ENCODE measurements at regions not wholly inside any gene's neighbourhood (a gene's known extent, or its start where the extent isn't known, plus 50 kb on each side); places are given as distances from the start of the nearest gene placed in this dataset.

DNA sequence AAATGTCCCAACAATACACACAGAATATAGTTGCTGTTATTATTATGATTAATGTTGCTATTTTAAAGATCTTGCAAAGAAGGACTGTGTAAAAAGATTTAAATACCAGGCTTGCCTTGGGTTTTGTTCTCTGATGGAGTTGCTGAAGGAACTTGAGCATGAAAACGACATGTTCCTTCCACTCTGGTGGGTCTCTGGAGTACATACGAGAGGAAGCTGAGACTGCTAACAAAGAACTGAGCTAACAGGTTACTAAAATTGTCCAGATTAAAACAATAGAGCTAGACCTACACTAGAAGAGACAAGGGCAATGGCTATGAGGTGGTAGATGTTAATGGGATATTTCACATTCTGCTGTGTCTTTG lies 612.2 kb downstream of the TSN start:
- H3K27ac ChIP-seq: no peak overlapping the region
- POLR2A ChIA-PET (ENCODE audit: low non-redundant PET): no interaction called here
- no peak for DNase-seq (ENCODE audit: low spot score)
- CTCF ChIA-PET: interaction anchor here (0.7 kb wide), 1 partner anchor 97 kb away, joined by 3 read pairs; no protein-coding TSS in a partner anchor
- TF ChIP-seq, protein P1, sequence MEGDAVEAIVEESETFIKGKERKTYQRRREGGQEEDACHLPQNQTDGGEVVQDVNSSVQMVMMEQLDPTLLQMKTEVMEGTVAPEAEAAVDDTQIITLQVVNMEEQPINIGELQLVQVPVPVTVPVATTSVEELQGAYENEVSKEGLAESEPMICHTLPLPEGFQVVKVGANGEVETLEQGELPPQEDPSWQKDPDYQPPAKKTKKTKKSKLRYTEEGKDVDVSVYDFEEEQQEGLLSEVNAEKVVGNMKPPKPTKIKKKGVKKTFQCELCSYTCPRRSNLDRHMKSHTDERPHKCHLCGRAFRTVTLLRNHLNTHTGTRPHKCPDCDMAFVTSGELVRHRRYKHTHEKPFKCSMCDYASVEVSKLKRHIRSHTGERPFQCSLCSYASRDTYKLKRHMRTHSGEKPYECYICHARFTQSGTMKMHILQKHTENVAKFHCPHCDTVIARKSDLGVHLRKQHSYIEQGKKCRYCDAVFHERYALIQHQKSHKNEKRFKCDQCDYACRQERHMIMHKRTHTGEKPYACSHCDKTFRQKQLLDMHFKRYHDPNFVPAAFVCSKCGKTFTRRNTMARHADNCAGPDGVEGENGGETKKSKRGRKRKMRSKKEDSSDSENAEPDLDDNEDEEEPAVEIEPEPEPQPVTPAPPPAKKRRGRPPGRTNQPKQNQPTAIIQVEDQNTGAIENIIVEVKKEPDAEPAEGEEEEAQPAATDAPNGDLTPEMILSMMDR (conservative IDR thresholded peaks at IDR 0.05; ENCODE audit: low read depth): no peak

DNA sequence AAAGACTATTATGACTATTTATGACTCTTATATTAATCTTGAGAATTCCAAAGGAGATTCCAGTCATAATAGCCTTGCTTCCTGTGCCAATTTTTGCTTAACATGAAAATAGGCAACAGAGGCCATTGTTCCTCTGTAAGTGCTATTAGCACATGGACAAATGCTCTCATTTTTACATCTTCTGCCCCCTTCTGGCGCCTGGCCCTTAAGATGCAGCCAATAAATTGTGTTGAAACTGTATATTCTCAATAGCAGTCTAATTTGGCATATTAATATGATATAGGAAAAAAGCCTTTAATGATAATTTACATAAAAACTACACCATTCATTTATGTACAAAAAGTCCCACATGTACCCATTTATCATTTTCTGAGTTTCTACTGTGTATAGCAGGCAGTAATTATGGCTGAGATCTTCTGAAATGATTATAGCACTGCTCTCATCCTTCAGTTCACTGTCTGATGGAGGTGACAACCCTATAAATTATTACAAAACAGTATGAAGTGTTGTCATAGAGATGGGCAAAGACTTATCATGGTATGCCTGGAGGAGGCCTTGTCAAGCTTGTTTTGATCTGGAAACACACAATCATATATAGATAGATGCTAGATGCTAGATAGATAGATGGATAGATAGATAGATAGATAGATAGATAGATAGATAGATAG lies 613.3 kb downstream of the TSN start:
- no peak overlapping the region for H3K27ac ChIP-seq
- no peak for DNase-seq (ENCODE audit: low spot score)
- ChIA-PET POLR2A (ENCODE audit: low non-redundant PET) (no interaction called here), CTCF (no interaction called here)
- TF ChIP-seq, protein P1 (conservative IDR thresholded peaks at IDR 0.05; ENCODE audit: low read depth): no peak

DNA sequence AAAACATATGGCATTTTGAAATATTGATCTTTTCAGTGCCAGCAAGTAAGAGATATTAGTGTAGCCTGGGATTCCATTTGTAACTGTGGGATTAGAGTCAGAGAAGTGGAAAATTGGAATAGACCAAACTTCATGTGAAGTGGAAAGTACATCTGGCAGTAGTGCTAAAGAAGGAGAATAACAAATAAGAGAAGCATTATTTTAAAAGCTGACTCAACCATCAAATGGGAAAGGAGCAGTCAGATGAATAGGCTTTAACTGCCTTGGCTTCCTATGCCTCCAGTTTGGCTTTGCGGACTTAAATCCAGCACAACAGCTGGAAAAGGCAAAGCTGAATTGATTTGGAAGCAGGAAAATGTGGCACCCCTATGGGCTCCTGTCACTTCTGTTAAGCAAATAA lies 623.1 kb downstream of the TSN start:
- CTCF ChIA-PET: no interaction called here
- no peak overlapping the region for H3K27ac ChIP-seq
- TF ChIP-seq, protein P1 (conservative IDR thresholded peaks at IDR 0.05; ENCODE audit: low read depth): no peak
- DNase-seq (ENCODE audit: low spot score): no peak
- POLR2A ChIA-PET (ENCODE audit: low non-redundant PET): no interaction called here

DNA sequence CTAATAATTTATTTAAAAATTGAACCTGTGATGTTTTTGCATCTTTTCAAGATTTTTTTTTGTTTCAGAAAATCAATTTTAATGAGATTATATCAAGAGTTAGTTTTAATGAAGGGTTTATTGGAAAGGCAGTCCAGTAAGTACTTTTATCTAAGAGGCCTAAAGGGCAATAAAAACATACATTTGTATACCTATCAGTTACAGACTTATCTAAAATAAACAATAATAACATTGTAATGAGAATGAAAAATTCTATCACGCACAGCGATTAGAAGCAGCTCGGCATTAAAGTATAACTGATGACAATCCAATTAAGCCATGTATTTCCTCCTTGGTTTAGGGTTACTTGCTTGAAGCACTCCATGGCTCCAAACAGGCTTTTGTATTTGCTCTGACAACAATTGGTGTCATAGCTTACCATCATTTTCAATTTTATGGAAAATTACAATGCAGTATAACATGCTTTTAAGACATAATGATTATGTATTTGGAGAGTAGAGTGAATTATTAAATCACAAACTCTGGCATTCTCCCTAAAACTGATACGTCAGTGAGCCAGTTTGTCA lies 629.4 kb downstream of the TSN start:
- POLR2A ChIA-PET (ENCODE audit: low non-redundant PET): no interaction called here
- DNase-seq (ENCODE audit: low spot score): no peak
- CTCF ChIA-PET: no interaction called here
- no peak overlapping the region for H3K27ac ChIP-seq
- TF ChIP-seq, protein P1 (conservative IDR thresholded peaks at IDR 0.05; ENCODE audit: low read depth): no peak

DNA sequence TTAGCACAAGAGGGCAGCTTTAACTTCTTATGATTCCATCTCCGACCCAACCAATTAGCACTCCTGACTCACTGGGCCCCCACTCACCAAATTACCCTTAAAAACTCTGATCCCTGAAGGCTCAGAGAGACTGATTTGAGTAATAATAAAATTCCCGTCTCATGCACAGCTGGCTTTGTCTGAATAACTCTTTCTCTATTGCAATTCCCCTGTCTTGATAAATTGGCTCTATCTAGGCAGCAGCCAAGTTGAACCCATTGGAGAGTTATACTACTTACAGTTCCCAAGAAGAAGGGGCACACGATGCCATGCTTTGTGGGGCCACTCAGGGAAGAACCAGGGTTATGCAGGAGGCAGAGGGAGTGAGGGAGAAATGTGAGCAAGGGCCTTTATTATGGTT lies 632.8 kb downstream of the TSN start:
- TF ChIP-seq, protein P1 (conservative IDR thresholded peaks at IDR 0.05; ENCODE audit: low read depth): no peak
- no peak overlapping the region for H3K27ac ChIP-seq
- DNase-seq (ENCODE audit: low spot score): no peak
- ChIA-PET CTCF (interaction anchor here (0.6 kb wide), 1 partner anchor 802 kb away, joined by 8 read pairs; no protein-coding TSS in a partner anchor), POLR2A (ENCODE audit: low non-redundant PET) (no interaction called here)

DNA sequence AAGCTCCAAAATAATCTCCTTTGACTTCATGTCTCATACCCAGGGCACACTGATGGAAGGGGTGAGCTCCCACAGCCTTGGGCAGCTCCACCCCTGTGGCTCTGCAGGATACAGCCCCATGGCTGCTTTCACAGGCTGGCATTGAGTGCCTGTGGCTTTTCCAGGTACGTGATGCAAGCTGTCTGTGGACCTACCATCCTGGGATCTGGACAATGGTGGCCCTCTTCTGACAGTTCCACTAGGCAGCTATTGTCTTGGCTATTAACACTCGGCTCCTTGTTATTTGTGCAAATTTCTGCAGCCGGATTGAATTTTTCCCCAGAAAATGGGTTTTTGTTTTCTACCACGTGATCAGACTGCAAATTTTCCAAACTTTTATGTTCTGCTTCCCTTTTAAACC lies 634.2 kb downstream of the TSN start:
- ChIA-PET CTCF (no interaction called here), POLR2A (ENCODE audit: low non-redundant PET) (no interaction called here)
- TF ChIP-seq, protein P1 (conservative IDR thresholded peaks at IDR 0.05; ENCODE audit: low read depth): no peak

More for the DNA sequence above, 634.2 kb downstream of the TSN start:
- no peak overlapping the region for H3K27ac ChIP-seq
- no peak for DNase-seq (ENCODE audit: low spot score)
